Osteoblast (primary cell): ENCODE measurements at regions not wholly inside any gene's neighbourhood (a gene's known extent, or its start where the extent isn't known, plus 50 kb on each side); places are given as distances from the start of the nearest gene placed in this dataset.
A peak's percentile ranks its signal among the peaks of the same experiment; 100 is the strongest.

Source experiments
- DNase-seq: peaks from one replicate; pipeline ENCODE4 v3.0.0; 2011; ENCODE audit warnings: low spot score, mixed read lengths; ENCODE audit not compliant: insufficient read length; ENCODE audit errors: missing footprints
- H2AFZ ChIP-seq: 2 replicates; pipeline ENCODE4 v1.6.0; 2011; ENCODE audit warnings: mild to moderate bottlenecking, low read length
- H3K27ac ChIP-seq: 2 replicates; pipeline ENCODE4 v1.5.1; 2011; ENCODE audit warnings: mild to moderate bottlenecking, low read depth, low read length, moderate library complexity
- H3K27me3 ChIP-seq: 2 replicates; pipeline ENCODE4 v1.6.0; 2012; ENCODE audit warnings: mild to moderate bottlenecking, control low read depth, inconsistent platforms, low read length, moderate library complexity; ENCODE audit not compliant: insufficient read depth
- H3K36me3 ChIP-seq: 2 replicates; pipeline ENCODE4 v1.5.1; 2011; ENCODE audit warnings: mild to moderate bottlenecking, low read length, control low read depth, moderate library complexity; ENCODE audit not compliant: insufficient read depth
- H3K4me1 ChIP-seq: 2 replicates; pipeline ENCODE4 v1.5.1; 2011; ENCODE audit warnings: mild to moderate bottlenecking, low read length, control low read depth, moderate library complexity; ENCODE audit not compliant: insufficient read depth
- H3K4me2 ChIP-seq: 2 replicates; pipeline ENCODE4 v1.6.0; 2011; ENCODE audit warnings: mild to moderate bottlenecking, low read length; ENCODE audit not compliant: insufficient read depth
- H3K4me3 ChIP-seq: fragments of 200-600 bp; sonication (generic); 3 replicates; pipeline ENCODE4 v1.5.1; 2012; ENCODE audit warnings: mild to moderate bottlenecking, low read length, inconsistent platforms; ENCODE audit not compliant: insufficient read depth
- H3K79me2 ChIP-seq: 2 replicates; pipeline ENCODE4 v1.6.0; 2012; ENCODE audit warnings: mild to moderate bottlenecking, low read length, control low read depth, inconsistent platforms; ENCODE audit not compliant: insufficient read depth
- H3K9me3 ChIP-seq: 2 replicates; pipeline ENCODE4 v1.5.1; 2011; ENCODE audit warnings: low read depth, low read length, control low read depth
- H4K20me1 ChIP-seq: 2 replicates; pipeline ENCODE4 v1.6.0; 2012; ENCODE audit warnings: mild to moderate bottlenecking, low read length, control low read depth; ENCODE audit not compliant: insufficient read depth
- TF ChIP-seq, protein P1 (sequence below): IDR thresholded peaks from 2 replicates; pipeline ENCODE4 v1.5.1; 2011; ENCODE audit warnings: mild to moderate bottlenecking, low read depth, low read length, moderate library complexity; ENCODE audit errors: extremely low read depth

DNA sequence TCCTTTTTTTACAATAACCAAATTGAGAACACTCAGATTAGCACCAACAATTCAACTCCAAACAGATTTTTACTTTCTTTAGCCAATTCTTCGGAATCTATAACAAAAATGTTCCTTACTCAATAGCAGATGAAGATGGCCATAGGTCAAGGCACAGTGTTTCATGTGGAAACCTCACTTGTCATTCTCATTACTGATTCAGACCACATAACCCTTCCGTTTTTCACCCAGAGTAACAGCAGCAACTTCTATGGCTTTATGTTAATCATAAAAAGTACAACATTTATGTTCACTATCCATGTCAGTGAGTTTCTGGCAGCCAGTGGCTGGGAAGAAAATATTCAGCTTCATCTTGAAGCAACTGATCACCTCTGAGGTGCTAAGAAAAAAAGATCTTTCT lies 358.3 kb upstream of the TECRL start:
- no peaks in the 10 kb centered on the region for H3K4me1 ChIP-seq

DNA sequence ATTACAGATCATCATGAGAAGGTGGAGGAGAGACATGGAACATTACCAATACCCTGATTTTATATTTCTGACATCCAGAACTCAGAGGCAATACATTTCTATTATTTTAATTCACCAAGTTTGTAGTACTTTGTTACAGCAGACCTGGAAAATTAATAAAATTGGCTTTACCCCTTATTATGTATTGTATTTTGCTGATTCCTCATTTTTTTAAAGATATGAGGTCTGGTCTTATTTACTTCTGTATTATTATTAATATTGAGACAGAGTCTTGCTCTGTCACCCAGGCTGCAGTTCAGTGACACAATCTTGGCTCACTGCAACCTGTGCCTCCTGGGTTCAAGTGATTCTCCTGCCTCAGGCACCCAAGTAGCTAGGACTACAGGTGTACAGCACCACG lies 357.3 kb upstream of the TECRL start:
- TF ChIP-seq, protein P1, sequence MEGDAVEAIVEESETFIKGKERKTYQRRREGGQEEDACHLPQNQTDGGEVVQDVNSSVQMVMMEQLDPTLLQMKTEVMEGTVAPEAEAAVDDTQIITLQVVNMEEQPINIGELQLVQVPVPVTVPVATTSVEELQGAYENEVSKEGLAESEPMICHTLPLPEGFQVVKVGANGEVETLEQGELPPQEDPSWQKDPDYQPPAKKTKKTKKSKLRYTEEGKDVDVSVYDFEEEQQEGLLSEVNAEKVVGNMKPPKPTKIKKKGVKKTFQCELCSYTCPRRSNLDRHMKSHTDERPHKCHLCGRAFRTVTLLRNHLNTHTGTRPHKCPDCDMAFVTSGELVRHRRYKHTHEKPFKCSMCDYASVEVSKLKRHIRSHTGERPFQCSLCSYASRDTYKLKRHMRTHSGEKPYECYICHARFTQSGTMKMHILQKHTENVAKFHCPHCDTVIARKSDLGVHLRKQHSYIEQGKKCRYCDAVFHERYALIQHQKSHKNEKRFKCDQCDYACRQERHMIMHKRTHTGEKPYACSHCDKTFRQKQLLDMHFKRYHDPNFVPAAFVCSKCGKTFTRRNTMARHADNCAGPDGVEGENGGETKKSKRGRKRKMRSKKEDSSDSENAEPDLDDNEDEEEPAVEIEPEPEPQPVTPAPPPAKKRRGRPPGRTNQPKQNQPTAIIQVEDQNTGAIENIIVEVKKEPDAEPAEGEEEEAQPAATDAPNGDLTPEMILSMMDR, result no peak
- Histone ChIP-seq H3K4me2 (no peak overlapping the region), H3K9me3 (no peaks in the 10 kb centered on the region), H3K36me3 (no peaks in the 10 kb centered on the region), H3K79me2 (no peaks in the 10 kb centered on the region), H3K4me1 (no peaks in the 10 kb centered on the region), H2AFZ (no peak overlapping the region), H3K27ac (no peak overlapping the region), H4K20me1 (no peaks in the 10 kb centered on the region), H3K27me3 (no peaks in the 10 kb centered on the region), H3K4me3 (no peak overlapping the region)
- no peak for DNase-seq

More for the DNA sequence above, 358.3 kb upstream of the TECRL start:
- Histone ChIP-seq H3K4me3 (no peak overlapping the region), H4K20me1 (no peaks in the 10 kb centered on the region), H3K9me3 (no peaks in the 10 kb centered on the region), H3K36me3 (no peaks in the 10 kb centered on the region), H3K27ac (no peak overlapping the region), H2AFZ (no peak overlapping the region), H3K79me2 (no peaks in the 10 kb centered on the region), H3K4me2 (no peak overlapping the region), H3K27me3 (no peaks in the 10 kb centered on the region)
- TF ChIP-seq, protein P1, result no peak
- DNase-seq, result no peak

DNA sequence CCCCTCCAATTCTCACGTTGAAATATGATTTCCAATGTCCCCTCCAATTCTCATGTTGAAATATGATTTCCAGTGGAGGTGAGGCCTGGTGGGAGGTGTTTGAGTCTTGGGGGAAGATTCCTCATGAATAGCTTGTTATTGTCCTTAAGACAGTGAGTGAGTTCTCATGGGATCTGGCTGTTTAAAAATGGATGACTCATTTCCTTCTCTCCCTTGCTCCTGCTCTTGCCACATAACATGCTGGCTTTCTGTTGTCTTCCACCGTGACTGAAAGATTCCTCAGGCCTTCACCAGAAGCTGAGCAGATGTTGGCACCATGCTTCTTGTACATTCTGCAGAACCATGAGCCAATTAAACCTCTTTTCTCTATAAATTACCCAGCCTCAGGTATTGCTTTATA lies 346.8 kb upstream of the TECRL start:
- H4K20me1 ChIP-seq, result no peaks in the 10 kb centered on the region
- no peak for DNase-seq

DNA sequence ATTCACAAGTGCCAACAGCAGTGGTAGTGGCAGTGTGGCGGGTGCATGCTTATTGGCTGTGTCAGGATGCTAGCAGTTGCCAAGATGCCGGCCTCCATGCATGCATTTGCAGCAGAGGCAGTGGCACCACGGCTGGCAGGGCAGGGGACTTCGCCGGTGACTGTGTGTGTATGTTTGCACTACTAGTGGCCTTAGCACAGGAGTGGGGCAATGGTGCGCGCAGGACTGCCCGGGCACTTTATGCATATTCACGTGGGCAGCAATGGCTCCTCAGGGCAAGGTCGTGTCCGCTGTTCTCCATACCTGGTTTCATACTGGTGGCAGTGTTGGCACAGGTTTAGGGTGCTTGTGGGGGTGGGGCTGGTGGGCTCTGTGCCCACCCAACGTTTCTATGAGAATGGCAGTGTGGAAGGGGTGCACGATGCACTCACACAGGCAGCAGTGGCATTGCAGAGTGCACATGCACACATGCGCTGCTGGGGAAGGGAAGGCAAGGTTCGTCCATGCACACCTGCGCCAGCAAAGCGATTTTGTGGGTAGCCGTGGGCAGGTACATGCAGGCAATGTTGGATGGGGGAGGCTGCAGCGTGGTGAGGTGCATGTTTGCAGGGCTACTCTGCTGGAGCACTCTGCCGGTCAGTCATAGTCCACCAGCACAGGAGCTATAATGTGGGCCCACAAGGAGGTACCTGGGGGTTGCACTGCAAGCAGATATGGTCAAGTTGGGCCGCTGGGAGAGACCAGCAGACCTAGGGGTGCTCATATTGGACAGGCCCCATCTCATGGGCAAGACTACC lies 338.9 kb upstream of the TECRL start:
- H3K79me2 ChIP-seq, result no peaks in the 10 kb centered on the region
- H2AFZ ChIP-seq, result no peak overlapping the region
- H3K27me3 ChIP-seq, result no peaks in the 10 kb centered on the region
- TF ChIP-seq, protein P1, result no peak
- DNase-seq, result peak; percentile 3
- no peaks in the 10 kb centered on the region for H3K9me3 ChIP-seq
- no peaks in the 10 kb centered on the region for H4K20me1 ChIP-seq
- no peaks in the 10 kb centered on the region for H3K4me1 ChIP-seq
- H3K4me2 ChIP-seq, result no peak overlapping the region
- H3K27ac ChIP-seq, result no peak overlapping the region
- no peaks in the 10 kb centered on the region for H3K36me3 ChIP-seq
- no peak overlapping the region for H3K4me3 ChIP-seq

More for the DNA sequence above, 346.8 kb upstream of the TECRL start:
- Histone ChIP-seq H3K36me3 (no peaks in the 10 kb centered on the region), H3K4me1 (no peaks in the 10 kb centered on the region), H3K4me3 (no peak overlapping the region), H3K79me2 (no peaks in the 10 kb centered on the region), H2AFZ (no peak overlapping the region), H3K9me3 (no peaks in the 10 kb centered on the region), H3K27me3 (no peaks in the 10 kb centered on the region), H3K4me2 (no peak overlapping the region), H3K27ac (no peak overlapping the region)
- TF ChIP-seq, protein P1, result no peak
